Lung (tissue), 11 donors: ENCODE measurements at regions not wholly inside any gene's neighbourhood (a gene's known extent, or its start where the extent isn't known, plus 50 kb on each side); places are given as distances from the start of the nearest gene placed in this dataset.

ENCODE experiments used
- ATAC-seq: fragments of 200-7000 bp; cut with Tn5 transposase; one replicate; pipeline ENCODE4 v1.9.1; 2020; ENCODE audit warnings: moderate number of reproducible peaks; ENCODE audit not compliant: insufficient read depth, low FRiP score
- DNase-seq, 3 donors: peaks; one replicate each; pipeline ENCODE4 v3.0.0-alpha.2; 2013 to 2017
- H3K27ac ChIP-seq, 2 donors: one replicate each; pipeline ENCODE4 v1.5.1; 2013; ENCODE audit warnings: mild to moderate bottlenecking in 2 of 2, moderate library complexity in 2 of 2, control low read depth in 1 of 2, inconsistent platforms in 1 of 2, low read depth in 1 of 2, low read length in 1 of 2
- H3K27me3 ChIP-seq, 3 donors: one replicate each; pipeline ENCODE4 v1.5.1; 2013; ENCODE audit warnings: low read length in 2 of 3; ENCODE audit not compliant: control insufficient read depth in 3 of 3, insufficient read depth in 3 of 3
- H3K36me3 ChIP-seq, 4 donors: one replicate each; pipeline ENCODE4 v1.5.1; 2013; ENCODE audit warnings: low read length in 4 of 4, mild to moderate bottlenecking in 1 of 4, moderate library complexity in 1 of 4; ENCODE audit not compliant: control insufficient read depth in 4 of 4, insufficient read depth in 4 of 4
- H3K4me1 ChIP-seq, 5 donors: one replicate each; pipeline ENCODE4 v1.5.1; 2013; ENCODE audit warnings: low read length in 5 of 5, mild to moderate bottlenecking in 2 of 5, moderate library complexity in 1 of 5; ENCODE audit not compliant: control insufficient read depth in 5 of 5, insufficient read depth in 5 of 5
- H3K4me3 ChIP-seq: one replicate; pipeline ENCODE4 v1.5.1; 2013; ENCODE audit warnings: mild to moderate bottlenecking, control low read depth, moderate library complexity
- H3K9ac ChIP-seq, 2 donors: one replicate each; pipeline ENCODE4 v1.5.1; 2013; ENCODE audit warnings: low read length in 2 of 2, control low read depth in 1 of 2; ENCODE audit not compliant: insufficient read depth in 1 of 2
- H3K9me3 ChIP-seq, 4 donors: one replicate each; pipeline ENCODE4 v1.5.1; 2013; ENCODE audit warnings: low read length in 3 of 4, mild to moderate bottlenecking in 1 of 4, moderate library complexity in 1 of 4; ENCODE audit not compliant: control insufficient read depth in 4 of 4, insufficient read depth in 3 of 4
- WGBS, 2 donors: extraction: QIAGEN DNeasy Blood & Tissue Kit; methylation state at CpG; one replicate each; pipeline ENCODE4 v1.1.7; 2013; 5-methylcytosine and 5-hydroxymethylcytosine counted together
- TF ChIP-seq, protein P1 (sequence below): IDR thresholded peaks from 2 replicates; pipeline ENCODE4 v1.5.1; 2012; ENCODE audit warnings: mild to moderate bottlenecking; ENCODE audit errors: control extremely low read depth, extremely low read depth
- donor health status: control.
- donor health status: control.
- donor health status: Bipolar disorder and iron deficiency.
- donor health status: healthy.
- donor health status: DM: yes; HTN: yes; CAD: no.

DNA sequence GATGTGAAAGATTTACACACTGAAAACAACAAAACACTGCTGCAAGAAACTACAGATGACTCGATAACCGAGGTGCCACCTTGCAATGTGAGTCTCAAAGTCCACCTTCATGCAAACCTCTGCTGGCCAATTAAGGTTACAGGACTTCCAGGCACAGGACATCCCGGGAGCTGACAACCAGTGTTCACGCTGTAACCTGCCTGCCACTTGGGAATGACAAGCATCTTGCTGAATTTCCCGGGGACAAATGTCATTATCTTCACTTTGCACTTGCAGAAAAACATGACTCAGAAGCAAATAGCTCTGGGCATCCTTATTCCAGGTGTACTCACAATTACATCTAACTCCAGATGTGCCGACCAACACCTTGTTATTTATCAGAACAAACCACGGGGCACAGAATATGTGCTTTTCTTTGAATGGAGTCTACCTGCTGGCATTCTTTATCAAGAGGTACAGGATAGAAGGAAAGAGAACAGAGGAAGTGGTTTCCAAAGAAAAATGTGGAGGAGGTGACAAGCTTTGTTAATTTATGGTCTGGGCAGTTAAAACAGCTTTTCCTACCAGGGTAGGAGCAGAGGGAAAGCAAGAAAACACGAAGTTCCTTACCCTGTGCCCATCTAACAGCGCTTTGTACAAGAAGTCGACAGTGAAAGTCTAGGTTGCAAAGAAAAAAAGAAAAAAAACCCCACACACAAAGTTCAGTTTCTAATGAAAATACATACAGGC lies 72.3 kb downstream of the SHANK2 start:
- Histone ChIP-seq H3K9ac (no peak overlapping the region), H3K27ac (no peak overlapping the region), H3K36me3 (peaks cover 0 to 3% (median 0%) of the 10 kb centered on the region in 4 donors), H3K4me3 (no peak overlapping the region), H3K27me3 (no peaks in the 10 kb centered on the region), H3K4me1 (no peaks in the 10 kb centered on the region), H3K9me3 (peaks cover 0 to 4% (median 1%) of the 10 kb centered on the region in 4 donors)
- WGBS, 2 donors, result 47 to 62% methylated on average over 10 of the region's 10 CpGs
- TF ChIP-seq, protein P1, sequence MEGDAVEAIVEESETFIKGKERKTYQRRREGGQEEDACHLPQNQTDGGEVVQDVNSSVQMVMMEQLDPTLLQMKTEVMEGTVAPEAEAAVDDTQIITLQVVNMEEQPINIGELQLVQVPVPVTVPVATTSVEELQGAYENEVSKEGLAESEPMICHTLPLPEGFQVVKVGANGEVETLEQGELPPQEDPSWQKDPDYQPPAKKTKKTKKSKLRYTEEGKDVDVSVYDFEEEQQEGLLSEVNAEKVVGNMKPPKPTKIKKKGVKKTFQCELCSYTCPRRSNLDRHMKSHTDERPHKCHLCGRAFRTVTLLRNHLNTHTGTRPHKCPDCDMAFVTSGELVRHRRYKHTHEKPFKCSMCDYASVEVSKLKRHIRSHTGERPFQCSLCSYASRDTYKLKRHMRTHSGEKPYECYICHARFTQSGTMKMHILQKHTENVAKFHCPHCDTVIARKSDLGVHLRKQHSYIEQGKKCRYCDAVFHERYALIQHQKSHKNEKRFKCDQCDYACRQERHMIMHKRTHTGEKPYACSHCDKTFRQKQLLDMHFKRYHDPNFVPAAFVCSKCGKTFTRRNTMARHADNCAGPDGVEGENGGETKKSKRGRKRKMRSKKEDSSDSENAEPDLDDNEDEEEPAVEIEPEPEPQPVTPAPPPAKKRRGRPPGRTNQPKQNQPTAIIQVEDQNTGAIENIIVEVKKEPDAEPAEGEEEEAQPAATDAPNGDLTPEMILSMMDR, result no peak
- ATAC-seq (no peak), DNase-seq (no peak)

DNA sequence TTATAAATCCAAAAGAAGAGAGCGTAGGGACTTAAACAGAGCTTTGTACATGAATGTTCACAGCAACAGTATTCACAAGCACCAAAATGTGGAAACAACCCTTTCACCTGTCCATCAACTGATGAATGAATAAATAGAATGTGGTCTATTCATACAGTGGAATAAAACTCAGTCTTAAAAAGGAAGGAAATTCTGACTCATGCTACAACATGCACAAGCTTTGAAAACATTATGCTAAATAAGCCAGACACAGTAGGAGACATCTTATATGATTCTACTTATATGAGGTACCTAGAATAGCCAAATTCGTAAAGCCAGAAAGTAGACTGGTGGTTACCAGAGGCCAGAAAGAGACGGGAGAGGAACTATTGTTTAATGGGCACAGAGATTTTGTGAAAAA lies 74.3 kb downstream of the SHANK2 start:
- H3K4me1 ChIP-seq, result no peaks in the 10 kb centered on the region
- H3K4me3 ChIP-seq, result no peak overlapping the region
- TF ChIP-seq, protein P1, result no peak
- no peak overlapping the region for H3K27ac ChIP-seq
- DNase-seq (no peak), ATAC-seq (no peak)
- WGBS, 2 donors, result 74 to 94% methylated on average over 3 of the region's 3 CpGs
- H3K27me3 ChIP-seq, result no peaks in the 10 kb centered on the region
- H3K36me3 ChIP-seq, result peaks cover 0 to 3% (median 0%) of the 10 kb centered on the region in 4 donors
- peaks cover 0 to 5% (median 1%) of the 10 kb centered on the region in 4 donors for H3K9me3 ChIP-seq
- H3K9ac ChIP-seq, result no peak overlapping the region

DNA sequence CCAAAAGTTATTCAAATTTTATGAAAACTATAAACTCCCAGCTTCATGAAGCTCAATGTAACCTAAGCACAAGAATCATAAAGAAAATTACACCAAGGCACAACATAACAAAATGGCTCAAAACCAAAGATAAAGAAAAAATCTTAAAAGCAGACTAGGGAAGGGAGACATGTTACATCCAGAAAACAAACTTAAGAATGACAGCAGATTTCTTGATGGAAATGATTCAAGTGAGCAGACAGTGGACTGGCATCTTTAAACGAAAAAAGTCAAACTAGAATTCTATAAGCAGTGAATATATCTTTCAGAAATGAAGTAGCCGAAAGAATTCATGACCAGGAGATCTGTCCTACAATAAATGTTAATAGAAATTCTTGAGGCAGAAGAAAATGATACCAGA lies 75.6 kb downstream of the SHANK2 start:
- DNase-seq (no peak), ATAC-seq (no peak)
- Histone ChIP-seq H3K36me3 (no peaks in the 10 kb centered on the region), H3K4me3 (no peak overlapping the region), H3K4me1 (no peaks in the 10 kb centered on the region), H3K27me3 (no peaks in the 10 kb centered on the region), H3K9me3 (peaks cover 0 to 5% (median 1%) of the 10 kb centered on the region in 4 donors), H3K27ac (no peak overlapping the region), H3K9ac (no peak overlapping the region)
- TF ChIP-seq, protein P1, result no peak
- WGBS, 2 donors, result 96% methylated on average over 2 of the region's 2 CpGs
